OCI-LY7 (cell line): ENCODE measurements at regions not wholly inside any gene's neighbourhood (a gene's known extent, or its start where the extent isn't known, plus 50 kb on each side); places are given as distances from the start of the nearest gene placed in this dataset.

ENCODE experiments used
- BruUV-seq: library from RNA; stranded (reverse); fragments of 400-500 nt; replicated peaks from 2 replicates; lab custom pipeline; 2021; lab: Mats Ljungman, UMichigan
- CTCF ChIA-PET: fragments of 300-600 bp; sonication (Branson Sonifier 250); formaldehyde crosslinking; loops from one replicate; lab custom pipeline; 2022; ENCODE audit warnings: antibody characterized with exemption; ENCODE audit not compliant: unreplicated experiment; lab: Charles Lee
- POLR2A ChIA-PET: fragments of 300-600 bp; sonication (Branson Sonifier 250); formaldehyde crosslinking; loops from one replicate; lab custom pipeline; 2022; ENCODE audit warnings: antibody characterized with exemption; lab: Charles Lee
- DNase-seq: peaks from one replicate; pipeline ENCODE4 v3.0.0-alpha.2; 2015; ENCODE audit warnings: low spot score
- H2AFZ ChIP-seq: fragments of 200-600 bp; sonication (generic), shearing (Covaris generic); 2 replicates; pipeline ENCODE4 v1.6.1; 2014; ENCODE audit warnings: mild to moderate bottlenecking, antibody characterized with exemption, low read length, moderate library complexity
- H3K27ac ChIP-seq: fragments of 200-600 bp; sonication (generic); 2 replicates; pipeline ENCODE4 v1.5.1; 2014; ENCODE audit warnings: mixed run types, low read depth, mild to moderate bottlenecking, moderate library complexity, low read length, inconsistent platforms; ENCODE audit not compliant: poor library complexity, severe bottlenecking
- H3K36me3 ChIP-seq: fragments of 200-600 bp; sonication (generic); 2 replicates; pipeline ENCODE4 v1.6.1; 2014; ENCODE audit warnings: mild to moderate bottlenecking, antibody characterized with exemption, low read length, moderate library complexity, mixed read lengths; ENCODE audit not compliant: insufficient read depth
- H3K4me1 ChIP-seq: fragments of 200-600 bp; sonication (generic); 2 replicates; pipeline ENCODE4 v1.5.1; 2014; ENCODE audit warnings: mild to moderate bottlenecking, low read length; ENCODE audit not compliant: insufficient read depth, poor library complexity, severe bottlenecking
- H3K4me2 ChIP-seq: fragments of 200-600 bp; sonication (generic); 2 replicates; pipeline ENCODE4 v1.6.1; 2014; ENCODE audit warnings: mild to moderate bottlenecking, low read length
- H3K4me3 ChIP-seq: fragments of 200-600 bp; sonication (generic); 2 replicates; pipeline ENCODE4 v1.5.1; 2014; ENCODE audit warnings: mild to moderate bottlenecking, low read depth, low read length; ENCODE audit not compliant: poor library complexity, severe bottlenecking
- H3K79me2 ChIP-seq: fragments of 200-600 bp; sonication (generic); 2 replicates; pipeline ENCODE4 v1.6.1; 2016; ENCODE audit warnings: low read depth, mild to moderate bottlenecking, low read length, moderate library complexity, mixed read lengths; ENCODE audit not compliant: insufficient read depth
- H3K9me2 ChIP-seq: fragments of 200-600 bp; sonication (generic); 2 replicates; pipeline ENCODE4 v1.6.1; 2016; ENCODE audit warnings: mild to moderate bottlenecking, low read length, mixed read lengths; ENCODE audit not compliant: insufficient read depth
- H3K9me3 ChIP-seq: fragments of 200-600 bp; sonication (generic); 2 replicates; pipeline ENCODE4 v1.6.1; 2014; ENCODE audit warnings: mild to moderate bottlenecking, mixed run types, low read length, mixed read lengths
- H4K20me1 ChIP-seq: fragments of 200-600 bp; sonication (generic); 2 replicates; pipeline ENCODE4 v1.6.1; 2014; ENCODE audit warnings: mild to moderate bottlenecking, antibody characterized with exemption, low read length, moderate library complexity, mixed read lengths; ENCODE audit not compliant: insufficient read depth
- CTCF ChIP-seq: fragments of 200-600 bp; sonication (generic); conservative IDR thresholded peaks from 2 replicates; pipeline ENCODE4 v1.5.1; 2014; ENCODE audit warnings: mild to moderate bottlenecking, antibody characterized with exemption, low read length, moderate library complexity, mixed read lengths
- EZH2phosphoT487 ChIP-seq: fragments of 200-600 bp; sonication (generic); IDR thresholded peaks from 2 replicates; pipeline ENCODE4 v1.6.1; 2018; ENCODE audit warnings: low read depth, borderline replicate concordance, mild to moderate bottlenecking, mixed run types, antibody characterized with exemption, low read length, moderate library complexity, mixed read lengths
- intact Hi-C: fragments of 100-400 bp; cut with micrococcal nuclease; formaldehyde crosslinking; loops from one replicate; pipeline ENCODE4 v1.10.0; 2022; ENCODE audit not compliant: unreplicated experiment

GRCh38 chr4:13920111-13920875, 292.8 kb upstream of the BOD1L1 start:
- H2AFZ ChIP-seq, result no peak overlapping the region
- DNase-seq, result no peak
- ChIA-PET POLR2A (interaction anchor here (1.2 kb wide), 1 partner anchor 12 kb away, joined by 3 read pairs; no protein-coding TSS in a partner anchor), CTCF (no interaction called here)
- no peak for TF ChIP-seq CTCF
- TF ChIP-seq EZH2phosphoT487, result no peak
- no peak overlapping the region for H3K4me3 ChIP-seq
- no peaks in the 10 kb centered on the region for H3K9me3 ChIP-seq
- H3K27ac ChIP-seq, result no peak overlapping the region
- H4K20me1 ChIP-seq, result no peaks in the 10 kb centered on the region
- H3K36me3 ChIP-seq, result no peaks in the 10 kb centered on the region
- no peaks in the 10 kb centered on the region for H3K9me2 ChIP-seq
- intact Hi-C loops, result no loop called here
- no peak overlapping the region for H3K4me2 ChIP-seq
- H3K79me2 ChIP-seq, result no peaks in the 10 kb centered on the region
- H3K4me1 ChIP-seq, result no peaks in the 10 kb centered on the region
- BruUV-seq, result no TSS peak

GRCh38 chr4:13920901-13921300, 293.4 kb upstream of the BOD1L1 start:
- intact Hi-C loops, result no loop called here
- POLR2A ChIA-PET, result interaction anchor here (1.2 kb wide), 1 partner anchor 12 kb away, joined by 3 read pairs; no protein-coding TSS in a partner anchor
- TF ChIP-seq EZH2phosphoT487, result no peak
- TF ChIP-seq CTCF, result no peak

GRCh38 chr4:13921805-13922204, 294.3 kb upstream of the BOD1L1 start:
- no peaks in the 10 kb centered on the region for H3K79me2 ChIP-seq
- BruUV-seq, result no TSS peak
- intact Hi-C loops, result no loop called here

More at GRCh38 chr4:13920901-13921300, 293.4 kb upstream of the BOD1L1 start:
- Histone ChIP-seq H3K9me2 (no peaks in the 10 kb centered on the region), H3K79me2 (no peaks in the 10 kb centered on the region), H3K4me1 (no peaks in the 10 kb centered on the region), H3K4me3 (no peak overlapping the region), H3K4me2 (no peak overlapping the region), H3K9me3 (no peaks in the 10 kb centered on the region), H2AFZ (no peak overlapping the region), H3K27ac (no peak overlapping the region), H4K20me1 (no peaks in the 10 kb centered on the region), H3K36me3 (no peaks in the 10 kb centered on the region)
- no peak for DNase-seq
- CTCF ChIA-PET, result no interaction called here
- no TSS peak for BruUV-seq

More at GRCh38 chr4:13921805-13922204, 294.3 kb upstream of the BOD1L1 start:
- no peaks in the 10 kb centered on the region for H3K4me1 ChIP-seq
- H4K20me1 ChIP-seq, result no peaks in the 10 kb centered on the region
- ChIA-PET POLR2A (no interaction called here), CTCF (no interaction called here)
- no peaks in the 10 kb centered on the region for H3K9me2 ChIP-seq
- no peaks in the 10 kb centered on the region for H3K9me3 ChIP-seq
- TF ChIP-seq CTCF (no peak), EZH2phosphoT487 (no peak)
- no peak overlapping the region for H3K27ac ChIP-seq
- H3K4me3 ChIP-seq, result no peak overlapping the region
- no peaks in the 10 kb centered on the region for H3K36me3 ChIP-seq
- no peak overlapping the region for H3K4me2 ChIP-seq
- H2AFZ ChIP-seq, result no peak overlapping the region
- no peak for DNase-seq
